Retinal pigment epithelial cell (primary cell): ENCODE measurements at regions not wholly inside any gene's neighbourhood (a gene's known extent, or its start where the extent isn't known, plus 50 kb on each side); places are given as distances from the start of the nearest gene placed in this dataset.

ENCODE experiments used
- DNase-seq: peaks from one replicate; pipeline ENCODE4 v3.0.0-alpha.2; 2010; ENCODE audit warnings: low read depth
- H3K4me3 ChIP-seq: 2 replicates; pipeline ENCODE4 v1.5.1; 2011; ENCODE audit warnings: mild to moderate bottlenecking, low read length, control low read depth, moderate library complexity
- TF ChIP-seq, protein P1 (sequence below): conservative IDR thresholded peaks from 2 replicates; pipeline ENCODE4 v1.5.1; 2011; ENCODE audit warnings: low read depth, low read length, control low read depth, inconsistent platforms

DNA sequence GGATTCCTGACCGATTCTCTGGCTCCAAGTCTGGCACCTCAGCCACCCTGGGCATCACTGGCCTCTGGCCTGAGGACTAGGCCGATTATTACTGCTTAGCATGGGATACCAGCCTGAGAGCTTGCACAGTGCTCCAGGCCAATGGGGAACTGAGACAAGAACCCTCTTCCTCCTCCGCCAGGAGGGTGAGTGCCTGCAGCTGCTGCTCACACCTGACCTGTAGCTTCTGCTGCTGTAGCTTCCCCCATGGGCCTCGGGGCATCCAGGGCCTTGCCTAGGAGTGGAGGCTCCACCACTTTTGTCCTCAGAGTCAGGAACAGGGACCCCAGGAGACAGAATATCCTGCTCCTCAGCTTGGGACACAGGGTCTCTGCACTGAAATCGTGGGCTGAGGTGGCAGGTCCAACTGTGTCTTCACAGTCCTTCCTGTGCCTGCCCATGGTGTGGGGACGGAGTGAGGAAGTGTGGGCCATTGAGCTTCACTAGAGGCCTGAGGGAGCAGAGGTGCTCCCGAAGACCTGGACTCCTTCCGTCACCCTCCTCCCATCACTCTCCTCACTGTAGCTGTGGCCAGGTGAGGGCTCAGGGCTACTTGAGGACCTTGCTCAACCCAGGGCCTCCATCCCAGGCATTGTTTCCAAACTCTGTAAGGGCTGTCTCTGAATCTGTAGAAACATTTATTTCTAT is 103.8 kb downstream of the ZNF280B start:
- TF ChIP-seq, protein P1, sequence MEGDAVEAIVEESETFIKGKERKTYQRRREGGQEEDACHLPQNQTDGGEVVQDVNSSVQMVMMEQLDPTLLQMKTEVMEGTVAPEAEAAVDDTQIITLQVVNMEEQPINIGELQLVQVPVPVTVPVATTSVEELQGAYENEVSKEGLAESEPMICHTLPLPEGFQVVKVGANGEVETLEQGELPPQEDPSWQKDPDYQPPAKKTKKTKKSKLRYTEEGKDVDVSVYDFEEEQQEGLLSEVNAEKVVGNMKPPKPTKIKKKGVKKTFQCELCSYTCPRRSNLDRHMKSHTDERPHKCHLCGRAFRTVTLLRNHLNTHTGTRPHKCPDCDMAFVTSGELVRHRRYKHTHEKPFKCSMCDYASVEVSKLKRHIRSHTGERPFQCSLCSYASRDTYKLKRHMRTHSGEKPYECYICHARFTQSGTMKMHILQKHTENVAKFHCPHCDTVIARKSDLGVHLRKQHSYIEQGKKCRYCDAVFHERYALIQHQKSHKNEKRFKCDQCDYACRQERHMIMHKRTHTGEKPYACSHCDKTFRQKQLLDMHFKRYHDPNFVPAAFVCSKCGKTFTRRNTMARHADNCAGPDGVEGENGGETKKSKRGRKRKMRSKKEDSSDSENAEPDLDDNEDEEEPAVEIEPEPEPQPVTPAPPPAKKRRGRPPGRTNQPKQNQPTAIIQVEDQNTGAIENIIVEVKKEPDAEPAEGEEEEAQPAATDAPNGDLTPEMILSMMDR, result no peak
- no peak for DNase-seq
- H3K4me3 ChIP-seq, result no peak overlapping the region

DNA sequence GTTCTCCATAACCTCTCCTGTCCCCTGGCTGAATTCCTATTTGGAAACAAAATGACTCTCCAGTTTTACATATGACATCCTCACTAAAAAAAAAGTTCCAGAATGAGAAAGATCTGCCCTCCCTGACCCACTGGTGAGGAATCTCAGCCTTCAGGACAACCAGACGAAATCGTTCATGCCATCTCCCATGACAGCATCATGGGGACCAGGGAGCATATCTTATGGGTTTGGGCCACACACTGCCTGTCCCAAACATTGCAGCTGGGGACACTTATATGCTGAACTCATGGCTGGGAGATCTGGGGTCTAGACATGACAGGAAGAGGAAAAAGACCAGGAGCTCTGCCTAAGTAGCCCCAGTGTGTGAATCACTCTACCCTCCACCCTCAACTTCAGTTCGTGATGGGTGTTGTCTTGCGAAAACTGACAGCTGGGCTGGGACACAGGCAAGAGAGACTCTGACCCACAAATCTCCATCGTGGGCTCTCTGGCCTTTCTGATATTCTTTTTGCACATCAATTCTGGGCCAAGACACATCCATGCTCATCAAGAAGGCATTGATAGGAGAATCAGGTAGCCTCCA is 102.0 kb downstream of the ZNF280B start:
- TF ChIP-seq, protein P1, result no peak
- DNase-seq, result no peak
- no peak overlapping the region for H3K4me3 ChIP-seq

DNA sequence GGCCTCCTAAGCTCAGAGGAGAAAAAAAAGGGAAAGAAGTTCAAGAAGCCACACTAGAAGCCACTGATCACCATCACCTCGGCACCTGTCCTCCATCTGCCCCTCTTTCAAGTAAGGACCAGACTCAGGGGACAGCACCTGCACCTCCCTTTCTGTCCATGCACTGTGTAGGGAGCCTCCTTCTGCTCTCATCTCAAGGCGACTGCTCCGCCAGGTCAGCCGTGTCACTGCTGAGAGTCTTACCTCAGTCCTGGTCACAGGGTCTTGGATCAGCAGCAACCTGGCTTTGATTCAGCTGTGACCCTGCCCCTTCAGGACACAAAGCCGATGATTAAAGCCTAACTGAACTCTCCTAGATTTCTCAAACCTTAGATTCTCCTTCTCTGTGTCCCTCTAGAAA is 101.5 kb downstream of the ZNF280B start:
- TF ChIP-seq, protein P1, result no peak
- no peak overlapping the region for H3K4me3 ChIP-seq
- no peak for DNase-seq

DNA sequence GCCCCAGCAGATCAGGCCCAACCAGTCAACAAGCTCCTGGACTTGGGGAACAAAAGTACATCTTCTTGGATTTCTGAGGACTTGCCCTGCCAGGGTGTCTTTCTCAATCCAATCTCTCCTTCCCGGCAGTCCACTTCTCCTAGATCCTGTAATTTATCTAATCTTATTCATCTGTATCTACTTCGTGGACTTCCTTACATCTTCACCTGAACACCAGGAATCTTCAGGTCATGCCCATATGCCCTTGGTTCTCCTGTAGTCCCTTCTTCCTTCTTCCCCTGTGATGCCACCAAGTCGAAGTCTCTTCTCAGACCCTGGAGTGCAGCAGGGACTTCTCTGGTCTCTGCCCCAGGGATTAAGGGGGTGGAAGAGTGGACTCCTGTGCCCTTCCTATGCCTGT is 100.3 kb downstream of the ZNF280B start:
- TF ChIP-seq, protein P1, result no peak
- no peak for DNase-seq
- H3K4me3 ChIP-seq, result no peak overlapping the region

DNA sequence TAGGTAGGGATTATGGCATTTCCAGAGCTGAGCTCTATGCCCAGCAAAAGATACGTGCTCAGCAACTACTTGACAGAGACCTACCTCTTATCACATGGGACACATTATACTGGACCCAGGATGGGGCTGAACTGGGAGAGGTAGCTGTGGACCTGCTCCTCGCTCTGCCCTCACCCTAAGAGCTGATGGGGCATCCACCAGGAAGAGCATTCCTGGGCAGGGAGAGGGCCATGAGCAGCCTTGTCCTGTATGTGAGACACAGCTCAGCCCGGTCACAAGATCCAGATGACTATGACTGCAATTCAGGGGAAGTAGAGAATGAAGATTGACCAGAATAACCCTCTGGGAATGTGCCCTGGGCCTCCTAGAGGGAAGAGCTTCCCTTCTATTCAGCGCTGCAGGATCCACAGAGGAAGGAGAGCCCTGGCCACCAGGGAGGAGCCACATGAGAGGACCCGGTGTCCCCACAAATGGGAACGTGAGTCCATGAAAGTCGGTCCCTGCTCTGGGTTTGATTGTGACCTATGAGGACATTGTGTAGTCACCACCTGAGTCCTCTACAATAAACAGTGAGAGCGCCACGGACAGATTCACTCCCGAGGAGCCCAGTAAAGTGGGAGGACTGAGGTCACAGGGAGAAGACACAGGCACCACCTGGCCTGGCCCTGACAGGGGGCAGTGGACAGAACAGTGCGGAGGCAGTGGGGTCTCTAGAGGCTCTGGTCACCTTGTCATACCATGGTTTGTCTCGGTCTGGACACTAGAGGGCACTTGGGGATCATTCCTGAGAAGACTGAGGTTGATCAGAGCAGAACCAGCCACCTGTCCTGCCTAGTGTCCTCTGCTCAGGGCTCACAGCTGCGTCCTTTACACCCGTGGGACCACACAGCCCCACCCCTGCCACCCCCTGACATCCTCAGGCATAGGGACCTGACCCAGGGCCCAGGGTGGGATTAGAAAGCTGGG is 99.5 kb downstream of the ZNF280B start:
- no peak overlapping the region for H3K4me3 ChIP-seq
- TF ChIP-seq, protein P1, result peak; percentile 68
- no peak for DNase-seq

DNA sequence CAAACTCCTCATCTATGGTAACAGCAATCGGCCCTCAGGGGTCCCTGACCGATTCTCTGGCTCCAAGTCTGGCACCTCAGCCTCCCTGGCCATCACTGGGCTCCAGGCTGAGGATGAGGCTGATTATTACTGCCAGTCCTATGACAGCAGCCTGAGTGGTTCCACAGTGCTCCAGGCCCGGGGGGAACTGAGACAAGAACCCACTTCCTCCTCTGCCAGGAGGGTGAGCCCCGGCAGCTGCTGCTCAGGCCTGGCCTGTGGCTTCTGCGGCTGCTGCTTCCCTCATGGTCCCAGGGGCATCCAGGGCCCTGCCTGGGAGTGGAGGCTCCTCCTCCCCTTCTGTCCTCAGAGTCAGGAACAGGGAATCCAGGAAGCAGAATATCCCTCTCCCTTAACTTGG is 98.4 kb downstream of the ZNF280B start:
- H3K4me3 ChIP-seq, result no peak overlapping the region
- TF ChIP-seq, protein P1, result no peak
- no peak for DNase-seq

DNA sequence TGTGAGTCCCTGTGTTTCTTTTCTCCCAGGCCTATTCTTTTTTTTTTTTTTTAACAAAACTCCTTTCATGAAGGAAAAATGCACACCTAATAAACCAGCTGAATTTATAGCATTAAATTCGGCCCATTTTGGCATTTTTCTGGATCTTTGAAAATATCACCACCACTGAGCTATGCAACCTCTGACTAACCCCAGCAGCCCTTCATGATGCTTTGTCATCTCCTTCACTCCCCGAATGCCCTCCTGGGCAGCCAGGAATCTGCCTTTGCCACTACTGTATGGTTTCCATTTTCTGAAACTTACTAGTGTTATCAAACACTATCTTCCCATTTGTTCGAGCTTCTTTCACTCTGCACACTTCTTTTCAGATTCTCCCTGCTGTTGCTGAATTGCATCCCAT is 97.9 kb downstream of the ZNF280B start:
- H3K4me3 ChIP-seq, result no peak overlapping the region
- TF ChIP-seq, protein P1, result no peak
- no peak for DNase-seq
